ENCODE measurements at regions not wholly inside any gene's neighbourhood (a gene's known extent, or its start where the extent isn't known, plus 50 kb on each side); places are given as distances from the start of the nearest gene placed in this dataset.

DNA sequence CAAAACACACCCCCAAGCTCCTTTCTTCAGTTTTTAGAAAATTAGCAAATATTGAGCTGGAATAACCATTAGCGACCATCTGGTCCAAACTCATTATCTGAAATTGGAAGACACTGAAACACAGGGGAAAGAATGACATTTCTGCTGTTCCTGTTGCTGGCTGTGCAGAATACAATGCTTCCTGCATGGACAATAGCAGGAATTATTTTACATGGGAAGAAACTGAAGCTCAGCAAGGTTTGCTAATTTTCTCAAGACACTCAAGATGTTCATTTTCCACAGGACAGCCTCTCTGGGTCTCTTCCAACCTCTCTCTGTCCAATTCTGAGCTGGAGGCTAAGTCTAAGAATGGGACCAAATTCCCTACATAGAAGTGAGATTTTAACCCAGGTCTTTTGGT lies 81.9 kb upstream of the TNS3 start:
- CTCF ChIA-PET = interaction anchor here (1.3 kb wide), 2 partner anchors 10 to 398 kb away, joined by 3 to 4 read pairs; no protein-coding TSS in a partner anchor
- TF ChIP-seq, protein P1, sequence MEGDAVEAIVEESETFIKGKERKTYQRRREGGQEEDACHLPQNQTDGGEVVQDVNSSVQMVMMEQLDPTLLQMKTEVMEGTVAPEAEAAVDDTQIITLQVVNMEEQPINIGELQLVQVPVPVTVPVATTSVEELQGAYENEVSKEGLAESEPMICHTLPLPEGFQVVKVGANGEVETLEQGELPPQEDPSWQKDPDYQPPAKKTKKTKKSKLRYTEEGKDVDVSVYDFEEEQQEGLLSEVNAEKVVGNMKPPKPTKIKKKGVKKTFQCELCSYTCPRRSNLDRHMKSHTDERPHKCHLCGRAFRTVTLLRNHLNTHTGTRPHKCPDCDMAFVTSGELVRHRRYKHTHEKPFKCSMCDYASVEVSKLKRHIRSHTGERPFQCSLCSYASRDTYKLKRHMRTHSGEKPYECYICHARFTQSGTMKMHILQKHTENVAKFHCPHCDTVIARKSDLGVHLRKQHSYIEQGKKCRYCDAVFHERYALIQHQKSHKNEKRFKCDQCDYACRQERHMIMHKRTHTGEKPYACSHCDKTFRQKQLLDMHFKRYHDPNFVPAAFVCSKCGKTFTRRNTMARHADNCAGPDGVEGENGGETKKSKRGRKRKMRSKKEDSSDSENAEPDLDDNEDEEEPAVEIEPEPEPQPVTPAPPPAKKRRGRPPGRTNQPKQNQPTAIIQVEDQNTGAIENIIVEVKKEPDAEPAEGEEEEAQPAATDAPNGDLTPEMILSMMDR (IDR thresholded peaks at IDR 0.05; ENCODE audit: insufficient read depth, low read length, missing control alignments) = no peak
- no peak for DNase-seq (ENCODE audit: low read depth, low spot score)
- no peak overlapping the region for H3K4me3 ChIP-seq (ENCODE audit: low read depth, low read length)
- POLR2A ChIA-PET = no interaction called here

DNA sequence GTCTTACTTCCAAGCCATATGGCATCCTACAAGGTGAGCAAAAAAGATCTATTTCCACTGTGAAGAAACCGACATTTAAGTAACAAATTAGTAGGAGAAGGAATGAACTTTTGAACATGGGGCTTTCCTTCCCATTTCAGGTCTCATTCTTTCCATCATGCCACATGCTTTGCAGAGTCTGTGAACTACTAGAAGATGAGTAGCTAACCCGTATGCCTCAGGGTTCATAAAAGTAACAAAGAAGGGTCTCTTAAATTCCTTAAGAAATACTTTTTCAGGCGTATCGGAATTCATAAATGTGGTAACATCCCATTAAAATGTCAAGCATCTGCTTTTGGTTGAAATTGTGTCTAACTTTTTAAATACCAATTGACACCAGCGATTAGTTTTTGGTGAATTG lies 81.3 kb upstream of the TNS3 start:
- no peak for DNase-seq (ENCODE audit: low read depth, low spot score)
- no peak overlapping the region for H3K4me3 ChIP-seq (ENCODE audit: low read depth, low read length)
- POLR2A ChIA-PET = no interaction called here
- TF ChIP-seq, protein P1 (IDR thresholded peaks at IDR 0.05; ENCODE audit: insufficient read depth, low read length, missing control alignments) = no peak
- CTCF ChIA-PET = interaction anchor here (0.6 to 1.6 kb wide), 3 partner anchors 9 to 397 kb away, joined by 3 to 5 read pairs (median 3); no protein-coding TSS in a partner anchor

DNA sequence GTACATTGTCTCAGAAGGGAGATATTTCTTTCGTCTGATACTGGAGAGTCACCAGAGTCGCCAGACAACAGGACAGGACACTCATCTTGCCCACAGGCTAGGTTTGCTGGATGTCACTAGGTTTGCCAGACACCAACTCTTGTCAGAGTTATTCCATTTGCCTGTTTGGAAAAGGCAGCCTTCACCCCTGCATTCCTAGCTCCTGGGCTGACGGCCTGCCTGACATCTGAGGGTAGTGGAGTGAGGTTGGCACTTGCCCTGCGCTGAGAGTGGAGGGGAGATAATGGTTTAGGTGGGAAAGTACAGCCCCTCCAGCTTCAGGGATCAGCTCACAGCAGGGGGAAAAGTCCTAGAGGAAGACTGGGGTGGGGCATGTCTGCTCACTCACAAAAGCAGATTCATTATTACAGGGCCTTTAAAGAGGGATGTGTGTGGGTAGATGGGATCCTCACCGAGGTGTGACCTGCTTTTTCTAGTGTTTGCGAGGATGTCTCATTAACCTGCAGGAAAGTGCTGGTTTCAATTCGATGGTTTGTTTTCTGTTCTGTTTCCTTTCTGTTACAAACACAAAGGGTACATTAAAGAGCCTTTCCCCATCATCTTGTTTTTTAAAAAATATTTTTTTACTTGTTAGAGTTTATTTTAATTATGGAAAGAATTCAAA lies 79.3 kb upstream of the TNS3 start:
- H3K4me3 ChIP-seq (ENCODE audit: low read depth, low read length) = no peak overlapping the region
- TF ChIP-seq, protein P1 (IDR thresholded peaks at IDR 0.05; ENCODE audit: insufficient read depth, low read length, missing control alignments) = no peak
- ChIA-PET POLR2A (no interaction called here), CTCF (no interaction called here)
- no peak for DNase-seq (ENCODE audit: low read depth, low spot score)

- H3K4me3 ChIP-seq (ENCODE audit: low read depth, low read length) = no peak overlapping the region
- TF ChIP-seq, protein P1 (IDR thresholded peaks at IDR 0.05; ENCODE audit: insufficient read depth, low read length, missing control alignments) = no peak
- CTCF ChIA-PET = no interaction called here
- POLR2A ChIA-PET = no interaction called here
- no peak for DNase-seq (ENCODE audit: low read depth, low spot score)
These were observed 78.0 kb upstream of the TNS3 start for GRCh38 chr7:47659664-47660462.

- CTCF ChIA-PET = no interaction called here
These were observed 77.2 kb upstream of the TNS3 start for GRCh38 chr7:47658886-47659635.

More at GRCh38 chr7:47658886-47659635, 77.2 kb upstream of the TNS3 start:
- TF ChIP-seq, protein P1 (IDR thresholded peaks at IDR 0.05; ENCODE audit: insufficient read depth, low read length, missing control alignments) = no peak
- H3K4me3 ChIP-seq (ENCODE audit: low read depth, low read length) = no peak overlapping the region
- POLR2A ChIA-PET = no interaction called here
- no peak for DNase-seq (ENCODE audit: low read depth, low spot score)
